ENCODE measurements at regions not wholly inside any gene's neighbourhood (a gene's known extent, or its start where the extent isn't known, plus 50 kb on each side); places are given as distances from the start of the nearest gene placed in this dataset.

GRCh38 chr9:109597496-109597895 is 99.4 kb upstream of the PTPN3 start:
- no peaks in the 10 kb centered on the region for H3K36me3 ChIP-seq (ENCODE audit: control insufficient read depth, insufficient read depth, low read length)
- no CpG with 5 or more reads among the region's 3 CpGs for WGBS, 2 experiments (ENCODE audit: insufficient coverage in 2 of 2)
- no peak overlapping the region for H3K27ac ChIP-seq (ENCODE audit: low read depth, low read length, severe bottlenecking)
- no peaks in the 10 kb centered on the region for H3K9me3 ChIP-seq (ENCODE audit: control insufficient read depth, low read length)
- no peak overlapping the region for H3K4me3 ChIP-seq (ENCODE audit: extremely low read depth, insufficient read depth, low read length, poor library complexity, severe bottlenecking)
- no peaks in the 10 kb centered on the region for H3K4me1 ChIP-seq (ENCODE audit: control insufficient read depth, insufficient read depth, low read length, poor library complexity, severe bottlenecking)

- no peak overlapping the region for H3K4me3 ChIP-seq (ENCODE audit: extremely low read depth, insufficient read depth, low read length, poor library complexity, severe bottlenecking)
- no peak overlapping the region for H3K27ac ChIP-seq (ENCODE audit: low read depth, low read length, severe bottlenecking)
- H3K36me3 ChIP-seq (ENCODE audit: control insufficient read depth, insufficient read depth, low read length) = no peaks in the 10 kb centered on the region
- H3K9me3 ChIP-seq (ENCODE audit: control insufficient read depth, low read length) = no peaks in the 10 kb centered on the region
- 90% methylated on average over 2 of the region's 2 CpGs; no CpG with 5 or more reads in 1 of the 2 experiments for WGBS, 2 experiments (ENCODE audit: insufficient coverage in 2 of 2)
- H3K4me1 ChIP-seq (ENCODE audit: control insufficient read depth, insufficient read depth, low read length, poor library complexity, severe bottlenecking) = no peaks in the 10 kb centered on the region
These were observed 101.0 kb upstream of the PTPN3 start for GRCh38 chr9:109599131-109599530.

GRCh38 chr9:109599711-109600110 is 101.6 kb upstream of the PTPN3 start:
- H3K27ac ChIP-seq (ENCODE audit: low read depth, low read length, severe bottlenecking) = no peak overlapping the region
- WGBS, 2 experiments (ENCODE audit: insufficient coverage in 2 of 2) = 88 to 94% methylated on average over 4 to 5 of the region's 6 CpGs
- H3K36me3 ChIP-seq (ENCODE audit: control insufficient read depth, insufficient read depth, low read length) = no peaks in the 10 kb centered on the region
- no peak overlapping the region for H3K4me3 ChIP-seq (ENCODE audit: extremely low read depth, insufficient read depth, low read length, poor library complexity, severe bottlenecking)
- H3K4me1 ChIP-seq (ENCODE audit: control insufficient read depth, insufficient read depth, low read length, poor library complexity, severe bottlenecking) = no peaks in the 10 kb centered on the region
- H3K9me3 ChIP-seq (ENCODE audit: control insufficient read depth, low read length) = no peaks in the 10 kb centered on the region

GRCh38 chr9:109600142-109600541 is 102.0 kb upstream of the PTPN3 start:
- WGBS, 2 experiments (ENCODE audit: insufficient coverage in 2 of 2) = no CpG with 5 or more reads among the region's 2 CpGs
- Histone ChIP-seq H3K4me3 (ENCODE audit: extremely low read depth, insufficient read depth, low read length, poor library complexity, severe bottlenecking) (no peak overlapping the region), H3K36me3 (ENCODE audit: control insufficient read depth, insufficient read depth, low read length) (no peaks in the 10 kb centered on the region), H3K4me1 (ENCODE audit: control insufficient read depth, insufficient read depth, low read length, poor library complexity, severe bottlenecking) (no peaks in the 10 kb centered on the region), H3K9me3 (ENCODE audit: control insufficient read depth, low read length) (no peaks in the 10 kb centered on the region), H3K27ac (ENCODE audit: low read depth, low read length, severe bottlenecking) (no peak overlapping the region)

GRCh38 chr9:109601181-109601580 is 103.1 kb upstream of the PTPN3 start:
- Histone ChIP-seq H3K4me3 (ENCODE audit: extremely low read depth, insufficient read depth, low read length, poor library complexity, severe bottlenecking) (no peak overlapping the region), H3K9me3 (ENCODE audit: control insufficient read depth, low read length) (no peaks in the 10 kb centered on the region), H3K27ac (ENCODE audit: low read depth, low read length, severe bottlenecking) (no peak overlapping the region), H3K4me1 (ENCODE audit: control insufficient read depth, insufficient read depth, low read length, poor library complexity, severe bottlenecking) (no peaks in the 10 kb centered on the region), H3K36me3 (ENCODE audit: control insufficient read depth, insufficient read depth, low read length) (no peaks in the 10 kb centered on the region)
- no CpG with 5 or more reads among the region's 1 CpG for WGBS, 2 experiments (ENCODE audit: insufficient coverage in 2 of 2)

GRCh38 chr9:109602987-109603386 is 104.9 kb upstream of the PTPN3 start:
- Histone ChIP-seq H3K4me1 (ENCODE audit: control insufficient read depth, insufficient read depth, low read length, poor library complexity, severe bottlenecking) (no peaks in the 10 kb centered on the region), H3K27ac (ENCODE audit: low read depth, low read length, severe bottlenecking) (no peak overlapping the region), H3K4me3 (ENCODE audit: extremely low read depth, insufficient read depth, low read length, poor library complexity, severe bottlenecking) (no peak overlapping the region), H3K9me3 (ENCODE audit: control insufficient read depth, low read length) (no peaks in the 10 kb centered on the region), H3K36me3 (ENCODE audit: control insufficient read depth, insufficient read depth, low read length) (no peaks in the 10 kb centered on the region)
- 100% methylated on average over 1 to 2 of the region's 4 CpGs for WGBS, 2 experiments (ENCODE audit: insufficient coverage in 2 of 2)

- H3K4me3 ChIP-seq (ENCODE audit: extremely low read depth, insufficient read depth, low read length, poor library complexity, severe bottlenecking) = no peak overlapping the region
- H3K4me1 ChIP-seq (ENCODE audit: control insufficient read depth, insufficient read depth, low read length, poor library complexity, severe bottlenecking) = no peaks in the 10 kb centered on the region
- H3K36me3 ChIP-seq (ENCODE audit: control insufficient read depth, insufficient read depth, low read length) = no peaks in the 10 kb centered on the region
- H3K9me3 ChIP-seq (ENCODE audit: control insufficient read depth, low read length) = no peaks in the 10 kb centered on the region
- H3K27ac ChIP-seq (ENCODE audit: low read depth, low read length, severe bottlenecking) = no peak overlapping the region
- WGBS, 2 experiments (ENCODE audit: insufficient coverage in 2 of 2) = 67 to 69% methylated on average over 3 to 4 of the region's 6 CpGs
These were observed 106.0 kb upstream of the PTPN3 start for GRCh38 chr9:109604131-109604530.

GRCh38 chr9:109604781-109605180 is 106.7 kb upstream of the PTPN3 start:
- Histone ChIP-seq H3K27ac (ENCODE audit: low read depth, low read length, severe bottlenecking) (no peak overlapping the region), H3K36me3 (ENCODE audit: control insufficient read depth, insufficient read depth, low read length) (no peaks in the 10 kb centered on the region), H3K4me1 (ENCODE audit: control insufficient read depth, insufficient read depth, low read length, poor library complexity, severe bottlenecking) (no peaks in the 10 kb centered on the region), H3K4me3 (ENCODE audit: extremely low read depth, insufficient read depth, low read length, poor library complexity, severe bottlenecking) (no peak overlapping the region), H3K9me3 (ENCODE audit: control insufficient read depth, low read length) (no peaks in the 10 kb centered on the region)
- WGBS, 2 experiments (ENCODE audit: insufficient coverage in 2 of 2) = no CpG with 5 or more reads among the region's 1 CpG

- no peaks in the 10 kb centered on the region for H3K36me3 ChIP-seq (ENCODE audit: control insufficient read depth, insufficient read depth, low read length)
- no peak overlapping the region for H3K27ac ChIP-seq (ENCODE audit: low read depth, low read length, severe bottlenecking)
- H3K4me3 ChIP-seq (ENCODE audit: extremely low read depth, insufficient read depth, low read length, poor library complexity, severe bottlenecking) = no peak overlapping the region
- H3K9me3 ChIP-seq (ENCODE audit: control insufficient read depth, low read length) = no peaks in the 10 kb centered on the region
- no peaks in the 10 kb centered on the region for H3K4me1 ChIP-seq (ENCODE audit: control insufficient read depth, insufficient read depth, low read length, poor library complexity, severe bottlenecking)
- WGBS, 2 experiments (ENCODE audit: insufficient coverage in 2 of 2) = no CpG with 5 or more reads among the region's 1 CpG
These were observed 111.0 kb upstream of the PTPN3 start for GRCh38 chr9:109609060-109609459.

- Histone ChIP-seq H3K4me1 (ENCODE audit: control insufficient read depth, insufficient read depth, low read length, poor library complexity, severe bottlenecking) (no peaks in the 10 kb centered on the region), H3K9me3 (ENCODE audit: control insufficient read depth, low read length) (no peaks in the 10 kb centered on the region), H3K36me3 (ENCODE audit: control insufficient read depth, insufficient read depth, low read length) (no peaks in the 10 kb centered on the region), H3K4me3 (ENCODE audit: extremely low read depth, insufficient read depth, low read length, poor library complexity, severe bottlenecking) (no peak overlapping the region), H3K27ac (ENCODE audit: low read depth, low read length, severe bottlenecking) (no peak overlapping the region)
- no CpG with 5 or more reads among the region's 1 CpG for WGBS, 2 experiments (ENCODE audit: insufficient coverage in 2 of 2)
These were observed 118.5 kb upstream of the PTPN3 start for GRCh38 chr9:109616571-109617120.

- Histone ChIP-seq H3K27ac (ENCODE audit: low read depth, low read length, severe bottlenecking) (no peak overlapping the region), H3K9me3 (ENCODE audit: control insufficient read depth, low read length) (no peaks in the 10 kb centered on the region), H3K36me3 (ENCODE audit: control insufficient read depth, insufficient read depth, low read length) (no peaks in the 10 kb centered on the region), H3K4me3 (ENCODE audit: extremely low read depth, insufficient read depth, low read length, poor library complexity, severe bottlenecking) (no peak overlapping the region), H3K4me1 (ENCODE audit: control insufficient read depth, insufficient read depth, low read length, poor library complexity, severe bottlenecking) (no peaks in the 10 kb centered on the region)
- 77 to 80% methylated on average over 2 of the region's 3 CpGs for WGBS, 2 experiments (ENCODE audit: insufficient coverage in 2 of 2)
These were observed 121.2 kb upstream of the PTPN3 start for GRCh38 chr9:109619310-109619709.

All from mesodermal cell (in vitro differentiated cells).